CD14-positive monocyte (primary cell): ENCODE measurements at regions not wholly inside any gene's neighbourhood (a gene's known extent, or its start where the extent isn't known, plus 50 kb on each side); places are given as distances from the start of the nearest gene placed in this dataset.

Experiments
- DNase-seq, 3 donors: peaks; one replicate each; pipeline ENCODE4 v3.0.0-alpha.2; 2011 to 2022
- H2AFZ ChIP-seq: 2 replicates; pipeline ENCODE4 v1.6.0; 2012; ENCODE audit warnings: mild to moderate bottlenecking, low read depth, low read length, inconsistent platforms; ENCODE audit not compliant: insufficient read depth, poor library complexity, severe bottlenecking
- H3K27ac ChIP-seq, 2 donors: 1 replicate in 1 of 2; 2 replicates in 1 of 2; pipeline ENCODE4 v1.5.1; 2012 to 2013; ENCODE audit warnings: low read length in 2 of 2, control low read depth in 1 of 2, inconsistent platforms in 1 of 2, low read depth in 1 of 2, mild to moderate bottlenecking in 1 of 2
- H3K27me3 ChIP-seq, 2 donors: one replicate each; pipeline versions ENCODE4 v1.6.0 to v1.6.1; 2011 to 2013; ENCODE audit warnings: low read length in 2 of 2; ENCODE audit not compliant: control insufficient read depth in 2 of 2, insufficient read depth in 2 of 2
- H3K36me3 ChIP-seq, 2 donors: replicated peaks in 1 of 2; 1 replicate in 1 of 2; 2 replicates in 1 of 2; pipeline versions ENCODE4 v1.5.1 to v1.6.1; 2012 to 2013; ENCODE audit warnings: low read length in 2 of 2, control low read depth in 1 of 2, inconsistent platforms in 1 of 2, mild to moderate bottlenecking in 1 of 2; ENCODE audit not compliant: insufficient read depth in 2 of 2, control insufficient read depth in 1 of 2
- H3K4me1 ChIP-seq, 2 donors: 1 replicate in 1 of 2; 2 replicates in 1 of 2; pipeline versions ENCODE4 v1.5.1 to v1.6.1; 2012 to 2013; ENCODE audit warnings: low read length in 2 of 2, control low read depth in 1 of 2, inconsistent platforms in 1 of 2, mild to moderate bottlenecking in 1 of 2, moderate library complexity in 1 of 2; ENCODE audit not compliant: insufficient read depth in 2 of 2, control insufficient read depth in 1 of 2
- H3K4me2 ChIP-seq: replicated peaks from 2 replicates; pipeline ENCODE3; 2012; ENCODE audit warnings: low read length, moderate library complexity, mild to moderate bottlenecking; ENCODE audit not compliant: poor library complexity, severe bottlenecking; ENCODE audit errors: extremely low read depth
- H3K4me3 ChIP-seq, 3 experiments: fragments of 200-600 bp in 1 of 3; sonication (generic) in 1 of 3; replicated peaks in 1 of 3; 1 replicate in 2 of 3; 2 replicates in 1 of 3; pipeline ENCODE4 v1.5.1; 2011 to 2013; ENCODE audit warnings: low read length in 3 of 3, mild to moderate bottlenecking in 3 of 3, control low read depth in 2 of 3, low read depth in 2 of 3, inconsistent platforms in 1 of 3, moderate library complexity in 1 of 3
- H3K79me2 ChIP-seq: 2 replicates; pipeline ENCODE4 v1.6.0; 2012; ENCODE audit warnings: mild to moderate bottlenecking, control low read depth, inconsistent platforms, low read length, moderate library complexity; ENCODE audit not compliant: insufficient read depth
- H3K9ac ChIP-seq: 2 replicates; pipeline ENCODE4 v1.6.0; 2017; ENCODE audit warnings: low read length, mild to moderate bottlenecking; ENCODE audit not compliant: insufficient read depth, poor library complexity, severe bottlenecking
- H3K9me3 ChIP-seq, 2 donors: replicated peaks in 1 of 2; 1 replicate in 1 of 2; 2 replicates in 1 of 2; pipeline versions ENCODE4 v1.5.1 to v1.6.1; 2012 to 2013; ENCODE audit warnings: low read length in 2 of 2, control low read depth in 1 of 2; ENCODE audit not compliant: control insufficient read depth in 1 of 2, insufficient read depth in 1 of 2
- H4K20me1 ChIP-seq: 2 replicates; pipeline ENCODE4 v1.6.0; 2012; ENCODE audit warnings: mild to moderate bottlenecking, low read length, control low read depth, moderate library complexity; ENCODE audit not compliant: insufficient read depth
- H3K27ac Mint-ChIP-seq, 7 donors: one replicate each; pipeline ENCODE4 v1.8.0; 2020; ENCODE audit warnings: mild to moderate bottlenecking in 7 of 7, mixed read lengths in 7 of 7, moderate library complexity in 6 of 7, inconsistent platforms in 2 of 7
- H3K27me3 Mint-ChIP-seq, 3 donors: one replicate each; pipeline ENCODE4 v1.8.0; 2021 to 2022; ENCODE audit warnings: low read depth in 3 of 3, mild to moderate bottlenecking in 3 of 3, mixed read lengths in 3 of 3, moderate library complexity in 3 of 3, inconsistent platforms in 1 of 3
- H3K36me3 Mint-ChIP-seq, 2 donors: one replicate each; pipeline ENCODE4 v1.8.0; 2020; ENCODE audit warnings: mixed read lengths in 2 of 2, inconsistent platforms in 1 of 2, mild to moderate bottlenecking in 1 of 2
- H3K4me1 Mint-ChIP-seq: one replicate; pipeline ENCODE4 v1.8.0; 2020; ENCODE audit warnings: mild to moderate bottlenecking, mixed read lengths
- H3K4me3 Mint-ChIP-seq, 2 donors: one replicate each; pipeline ENCODE4 v1.8.0; 2020; ENCODE audit warnings: mild to moderate bottlenecking in 2 of 2, mixed read lengths in 2 of 2, moderate library complexity in 1 of 2
- H3K9me3 Mint-ChIP-seq, 7 donors: one replicate each; pipeline ENCODE4 v1.8.0; 2020 to 2022; ENCODE audit warnings: mixed read lengths in 7 of 7, mild to moderate bottlenecking in 6 of 7, moderate library complexity in 6 of 7, inconsistent platforms in 2 of 7
- WGBS: methylation state at CpG from one replicate; pipeline ENCODE4 v1.1.5; 2013; ENCODE audit warnings: missing lambda C conversion rate; ENCODE audit not compliant: insufficient coverage; 5-methylcytosine and 5-hydroxymethylcytosine counted together
- intact Hi-C, 2 donors: fragments of 100-400 bp; cut with micrococcal nuclease; formaldehyde crosslinking; loops; one replicate each; pipeline versions ENCODE4 v1.15.0 to v1.15.1; 2023
- TF ChIP-seq, protein P1 (sequence below): fragments of 200-600 bp; IDR thresholded peaks from one replicate; pipeline ENCODE4 v1.8.0; 2022; ENCODE audit warnings: antibody characterized with exemption, mild to moderate bottlenecking

- Mint-ChIP-seq H3K27me3 (peaks cover 3 to 8% (median 7%) of the 10 kb centered on the region in 3 donors), H3K4me3 (no peak overlapping the region), H3K36me3 (no peaks in the 10 kb centered on the region), H3K9me3 (no peaks in the 10 kb centered on the region), H3K27ac (no peak overlapping the region), H3K4me1 (no peaks in the 10 kb centered on the region)
- Histone ChIP-seq H3K27me3 (no peaks in the 10 kb centered on the region), H3K4me2 (no peak overlapping the region), H3K9ac (no peak overlapping the region), H3K9me3 (no peaks in the 10 kb centered on the region), H3K27ac (no peak overlapping the region), H3K4me1 (no peaks in the 10 kb centered on the region), H3K36me3 (no peaks in the 10 kb centered on the region), H3K4me3 (no peak overlapping the region), H3K79me2 (no peaks in the 10 kb centered on the region), H2AFZ (no peak overlapping the region), H4K20me1 (no peaks in the 10 kb centered on the region)
- intact Hi-C loops: no loop called here
- DNase-seq: no peak
- TF ChIP-seq, protein P1, sequence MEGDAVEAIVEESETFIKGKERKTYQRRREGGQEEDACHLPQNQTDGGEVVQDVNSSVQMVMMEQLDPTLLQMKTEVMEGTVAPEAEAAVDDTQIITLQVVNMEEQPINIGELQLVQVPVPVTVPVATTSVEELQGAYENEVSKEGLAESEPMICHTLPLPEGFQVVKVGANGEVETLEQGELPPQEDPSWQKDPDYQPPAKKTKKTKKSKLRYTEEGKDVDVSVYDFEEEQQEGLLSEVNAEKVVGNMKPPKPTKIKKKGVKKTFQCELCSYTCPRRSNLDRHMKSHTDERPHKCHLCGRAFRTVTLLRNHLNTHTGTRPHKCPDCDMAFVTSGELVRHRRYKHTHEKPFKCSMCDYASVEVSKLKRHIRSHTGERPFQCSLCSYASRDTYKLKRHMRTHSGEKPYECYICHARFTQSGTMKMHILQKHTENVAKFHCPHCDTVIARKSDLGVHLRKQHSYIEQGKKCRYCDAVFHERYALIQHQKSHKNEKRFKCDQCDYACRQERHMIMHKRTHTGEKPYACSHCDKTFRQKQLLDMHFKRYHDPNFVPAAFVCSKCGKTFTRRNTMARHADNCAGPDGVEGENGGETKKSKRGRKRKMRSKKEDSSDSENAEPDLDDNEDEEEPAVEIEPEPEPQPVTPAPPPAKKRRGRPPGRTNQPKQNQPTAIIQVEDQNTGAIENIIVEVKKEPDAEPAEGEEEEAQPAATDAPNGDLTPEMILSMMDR: no peak
- 72% methylated on average over 7 of the region's 7 CpGs for WGBS
Observed at GRCh38 chr17:79299349-79299748, 224.7 kb downstream of the ENGASE start.

DNA sequence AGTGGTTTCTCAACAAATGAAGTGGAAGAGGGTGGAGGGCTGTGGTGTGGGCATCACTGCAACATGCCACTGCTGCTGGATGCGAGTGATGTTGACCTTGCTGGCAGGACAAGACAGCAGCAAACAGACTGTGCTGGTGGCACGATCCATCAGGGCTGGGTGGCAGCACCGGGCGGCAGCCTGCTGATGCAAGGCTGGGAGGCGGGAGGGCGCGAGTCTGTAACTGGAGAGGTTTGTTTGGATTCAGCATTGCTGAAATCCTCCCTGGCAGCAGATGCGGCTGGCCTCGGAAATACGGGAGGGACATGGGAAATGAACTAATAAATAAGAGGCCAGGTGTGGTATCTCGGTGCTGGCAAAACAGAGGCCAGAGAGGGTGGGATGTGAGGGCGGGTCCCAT, 224.2 kb downstream of the ENGASE start:
- no peaks in the 10 kb centered on the region for H3K4me1 ChIP-seq
- no peak overlapping the region for H2AFZ ChIP-seq
- no peaks in the 10 kb centered on the region for H3K36me3 ChIP-seq
- Mint-ChIP-seq H3K9me3 (no peaks in the 10 kb centered on the region), H3K27me3 (peaks cover 3 to 8% (median 6%) of the 10 kb centered on the region in 3 donors), H3K36me3 (no peaks in the 10 kb centered on the region), H3K4me3 (no peak overlapping the region), H3K4me1 (no peaks in the 10 kb centered on the region), H3K27ac (no peak overlapping the region)
- WGBS: 92% methylated on average over 10 of the region's 12 CpGs
- no peaks in the 10 kb centered on the region for H3K9me3 ChIP-seq
- no peaks in the 10 kb centered on the region for H3K27me3 ChIP-seq
- no peaks in the 10 kb centered on the region for H3K79me2 ChIP-seq
- intact Hi-C loops: no loop called here
- no peak overlapping the region for H3K27ac ChIP-seq
- no peak overlapping the region for H3K4me2 ChIP-seq
- no peak for DNase-seq
- H3K4me3 ChIP-seq: no peak overlapping the region
- no peak overlapping the region for H3K9ac ChIP-seq
- H4K20me1 ChIP-seq: no peaks in the 10 kb centered on the region
- TF ChIP-seq, protein P1: no peak
